ENCODE measurements at regions not wholly inside any gene's neighbourhood (a gene's known extent, or its start where the extent isn't known, plus 50 kb on each side); places are given as distances from the start of the nearest gene placed in this dataset.

DNA sequence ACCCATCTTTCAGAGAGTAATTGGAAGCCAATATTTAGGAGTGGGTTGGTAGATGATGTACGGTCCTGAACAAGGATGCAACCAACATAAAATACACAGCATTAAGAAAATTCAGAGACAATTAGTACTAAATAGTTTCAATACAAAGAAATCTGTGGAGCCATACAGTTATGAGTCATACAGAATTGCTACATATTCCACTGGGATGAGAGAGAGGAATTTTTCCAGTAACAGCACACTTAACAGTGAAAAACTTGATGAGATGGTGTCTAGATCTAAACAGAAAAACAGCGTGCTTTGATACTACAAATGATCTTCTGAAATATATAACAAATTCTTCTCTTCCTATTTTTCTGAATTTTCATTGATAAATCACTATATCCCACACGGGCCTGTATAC lies 1999.3 kb upstream of the CDH9 start:
- TF ChIP-seq CTCF (IDR thresholded peaks at IDR 0.05), result no peak
- no peak for TF ChIP-seq POLR2A (IDR thresholded peaks at IDR 0.05)

Data from Peyer's patch (tissue), 4 donors.